Dedifferentiated amniotic fluid mesenchymal stem cell (primary cell): ENCODE measurements at regions not wholly inside any gene's neighbourhood (a gene's known extent, or its start where the extent isn't known, plus 50 kb on each side); places are given as distances from the start of the nearest gene placed in this dataset.

Experiments
- DNase-seq: peaks from one replicate; pipeline ENCODE4 v3.0.0-alpha.2; 2016; ENCODE audit errors: extremely low spot score

DNA sequence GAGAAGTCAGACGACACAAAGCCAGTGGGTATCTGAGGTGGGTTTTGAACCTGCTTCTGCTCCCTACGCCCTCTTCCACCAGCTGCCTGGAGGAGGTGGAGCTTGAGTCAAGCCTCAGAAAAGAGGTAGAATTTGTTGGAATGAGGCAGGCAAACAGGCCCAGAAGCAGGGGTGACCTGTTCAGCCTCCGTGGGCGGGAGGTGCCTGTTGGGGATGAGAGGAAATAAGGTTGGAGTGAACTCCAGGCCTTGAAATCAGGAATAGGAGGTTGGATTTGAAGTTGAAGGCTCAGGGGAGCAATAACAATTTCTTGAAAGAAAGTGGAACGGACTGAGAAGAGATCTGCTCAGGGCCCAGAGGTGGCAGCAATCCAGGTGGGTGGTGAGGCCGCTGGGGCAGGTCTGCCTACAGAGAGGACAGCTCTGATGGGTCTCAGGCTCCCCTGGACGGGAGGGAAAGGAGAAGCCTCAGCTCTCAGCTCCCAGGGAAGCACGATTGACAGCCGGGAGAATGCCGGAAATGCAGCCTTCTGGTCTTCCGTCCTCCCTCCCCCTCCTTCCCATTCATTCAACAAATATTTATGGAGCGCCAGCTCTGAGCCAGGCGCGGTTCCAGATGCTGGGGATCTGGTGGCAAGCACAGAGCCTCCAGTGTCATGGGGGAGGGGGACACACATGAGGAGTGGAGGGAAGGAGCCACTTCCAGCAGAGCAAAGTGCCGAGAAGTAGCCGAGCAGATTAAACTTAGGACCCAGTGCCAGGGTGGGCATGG lies 61.9 kb upstream of the CIBAR2 start:
- DNase-seq = peak; percentile 60

DNA sequence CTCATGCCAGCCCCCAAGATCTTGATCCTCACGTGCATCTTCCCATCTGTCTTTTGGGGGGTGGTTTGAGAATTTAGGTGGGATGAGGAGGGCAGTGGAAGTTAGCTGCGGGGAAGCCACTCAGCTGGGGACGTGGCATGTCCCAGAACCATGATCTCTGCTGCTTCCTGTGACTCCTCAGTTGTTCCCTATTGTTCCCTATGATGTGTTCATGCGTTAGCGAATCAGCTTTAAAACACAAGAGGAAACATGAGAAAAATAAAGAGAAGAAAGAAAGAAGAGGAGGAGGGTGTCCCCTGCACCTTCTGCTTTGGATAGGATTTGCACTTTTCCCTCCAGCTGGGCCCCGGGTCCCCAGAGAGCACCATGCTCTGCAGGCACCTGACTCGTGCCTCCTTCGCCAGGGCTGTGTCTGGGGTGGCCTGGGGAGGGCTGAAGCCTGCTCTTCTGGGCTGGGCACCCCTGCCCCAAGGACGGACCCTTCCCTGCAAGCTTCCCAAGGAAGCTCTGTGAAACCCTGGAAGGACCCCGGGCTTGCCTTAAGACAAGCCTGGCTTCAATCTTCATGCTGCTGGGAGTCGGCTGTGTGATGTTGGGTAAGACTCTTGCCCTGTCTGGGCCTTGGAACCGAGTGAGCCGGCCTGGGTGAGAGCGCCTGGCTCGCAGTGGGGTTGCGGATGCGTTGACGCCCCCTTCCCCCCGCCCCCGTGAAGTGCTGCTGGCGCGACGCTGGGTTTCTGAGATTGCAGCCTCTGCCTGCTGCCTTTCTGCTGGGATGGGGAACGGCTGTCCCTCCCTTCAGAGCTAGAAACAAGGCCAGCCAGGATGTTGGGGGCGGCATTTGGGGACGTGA lies 62.8 kb upstream of the CIBAR2 start:
- DNase-seq = no peak

DNA sequence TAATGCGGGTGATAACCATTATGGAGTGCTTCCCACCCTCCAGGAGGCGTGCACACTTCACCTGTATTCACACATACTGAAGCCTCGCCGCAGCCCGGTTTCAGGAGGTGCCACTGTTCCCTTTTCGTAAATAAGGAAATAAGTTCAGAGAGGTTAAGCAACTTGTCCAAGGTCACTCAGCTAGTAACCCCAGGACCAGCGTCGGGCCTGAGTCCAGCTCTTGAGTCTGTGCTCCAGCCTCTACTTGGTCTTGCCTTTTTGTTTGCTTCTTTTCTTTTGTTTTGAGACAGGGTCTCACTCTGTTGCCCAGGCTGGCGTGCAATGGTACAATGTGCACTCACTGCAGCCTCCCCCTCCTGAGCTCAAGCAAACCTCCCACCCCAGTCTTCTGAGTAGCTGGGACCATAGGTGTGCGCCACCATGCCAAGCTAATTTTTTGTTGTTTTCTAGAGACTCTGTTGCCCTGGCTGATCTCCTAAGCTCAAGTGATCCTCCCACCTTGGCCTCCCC lies 63.5 kb upstream of the CIBAR2 start:
- no peak for DNase-seq

DNA sequence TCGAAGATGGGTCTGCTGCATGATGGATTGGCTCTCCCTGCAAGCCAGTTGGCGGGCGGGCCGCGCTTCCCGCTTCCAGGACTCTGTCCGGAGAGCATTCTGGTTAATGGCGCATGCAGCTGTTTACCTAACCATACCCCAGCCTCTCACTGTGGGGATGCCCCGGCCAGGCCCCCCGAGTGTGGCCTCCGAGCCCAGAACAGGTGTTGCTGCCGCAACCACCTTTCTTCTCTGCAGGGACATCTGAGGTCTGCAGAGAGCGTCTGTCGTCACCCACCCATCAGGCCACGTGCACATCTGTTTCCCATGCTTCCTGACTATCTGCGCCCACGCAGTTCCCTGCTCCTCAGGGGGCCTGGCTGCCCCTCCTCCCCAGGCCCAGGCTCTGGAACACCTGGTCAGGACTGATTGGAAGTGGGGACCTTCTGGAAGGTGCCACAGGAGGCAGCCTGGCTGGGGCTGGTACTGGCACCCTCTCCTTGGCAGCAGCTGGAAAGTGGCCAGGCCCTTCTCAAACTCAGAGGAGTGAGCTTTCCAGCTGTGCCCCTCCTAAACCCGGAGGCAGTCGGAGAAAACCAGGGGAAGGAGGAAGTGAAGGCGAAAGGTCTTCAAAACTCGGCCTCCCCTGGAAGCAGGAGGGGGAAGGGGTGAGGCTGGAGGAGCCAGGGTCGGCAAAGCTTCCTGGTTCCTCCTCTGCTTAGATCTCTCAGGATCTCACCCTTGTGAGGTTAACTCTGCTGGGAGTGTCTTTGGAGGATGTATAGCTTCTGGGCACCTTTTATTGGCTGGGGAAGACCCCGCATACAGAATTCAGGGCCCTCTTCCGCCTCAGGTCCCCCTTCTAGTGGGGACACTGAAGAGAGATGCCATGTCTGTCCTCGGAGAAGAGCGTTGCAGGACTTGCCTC lies 64.5 kb upstream of the CIBAR2 start:
- DNase-seq = no peak

DNA sequence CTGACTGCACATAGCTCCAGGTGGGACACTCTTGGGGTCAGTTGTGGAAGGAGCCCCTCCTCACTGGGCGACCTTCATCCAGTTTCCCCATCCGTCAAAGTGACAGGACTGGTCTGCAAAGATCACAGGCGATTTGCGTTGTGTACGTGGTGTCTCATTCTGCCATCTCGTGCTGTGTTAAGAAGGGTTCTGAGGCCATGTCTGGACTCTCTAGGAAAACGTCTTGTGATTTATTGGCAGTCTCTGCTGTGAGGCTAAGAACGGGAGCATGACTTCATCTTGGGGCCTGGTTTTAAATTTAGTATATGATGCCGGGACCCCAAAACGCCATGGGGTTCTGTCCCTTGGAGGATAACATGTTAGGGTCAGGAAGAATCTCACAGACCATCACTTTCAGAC lies 65.2 kb upstream of the CIBAR2 start:
- no peak for DNase-seq

DNA sequence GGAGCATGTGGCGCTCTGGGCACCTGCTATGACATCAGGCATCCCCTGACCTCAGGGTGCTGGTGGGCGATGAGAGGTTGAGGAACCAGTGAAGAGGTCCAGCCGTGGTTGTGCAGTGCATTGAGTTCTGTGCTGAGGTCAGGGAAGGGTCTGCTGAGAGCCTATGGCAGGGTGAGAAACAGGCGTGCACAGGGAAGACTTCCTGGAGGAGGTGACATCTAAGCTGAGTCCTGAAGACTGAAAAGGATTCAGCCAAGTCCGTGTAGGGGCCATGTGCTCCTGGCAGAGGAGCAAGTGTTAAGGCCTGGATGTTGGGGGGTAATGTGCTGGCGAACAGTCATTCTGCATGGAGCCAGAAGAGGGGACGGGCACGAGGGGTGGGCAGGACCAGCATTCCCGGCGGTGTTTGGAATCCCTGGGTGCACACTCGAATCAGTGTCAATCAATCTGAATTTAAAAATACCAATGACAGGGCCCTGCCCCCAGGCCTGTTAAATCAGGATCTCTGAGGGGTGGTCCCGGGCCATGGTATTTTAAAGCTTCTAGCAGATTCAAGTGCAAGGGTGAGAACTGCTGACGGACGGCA lies 65.8 kb upstream of the CIBAR2 start:
- DNase-seq = no peak

DNA sequence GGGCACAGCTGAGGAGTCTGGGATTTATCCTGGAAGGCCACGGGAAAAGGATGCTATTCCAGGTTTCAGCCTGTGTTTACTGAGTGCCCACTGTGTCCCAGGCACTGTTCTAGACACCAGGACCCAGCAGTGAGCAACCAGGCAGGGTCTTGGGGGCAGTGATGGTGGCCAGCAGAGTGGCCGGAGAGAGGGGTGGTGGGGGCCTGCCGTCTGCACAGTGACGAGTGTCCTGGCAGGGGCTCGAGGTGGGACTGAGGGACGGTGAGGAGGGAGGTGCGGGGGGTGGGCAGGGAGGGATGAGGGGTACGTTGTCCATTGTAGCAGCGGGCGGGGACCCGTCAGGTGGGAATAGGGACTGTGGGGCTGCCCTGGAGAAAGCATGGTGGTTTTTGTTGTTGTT lies 66.3 kb upstream of the CIBAR2 start:
- no peak for DNase-seq

DNA sequence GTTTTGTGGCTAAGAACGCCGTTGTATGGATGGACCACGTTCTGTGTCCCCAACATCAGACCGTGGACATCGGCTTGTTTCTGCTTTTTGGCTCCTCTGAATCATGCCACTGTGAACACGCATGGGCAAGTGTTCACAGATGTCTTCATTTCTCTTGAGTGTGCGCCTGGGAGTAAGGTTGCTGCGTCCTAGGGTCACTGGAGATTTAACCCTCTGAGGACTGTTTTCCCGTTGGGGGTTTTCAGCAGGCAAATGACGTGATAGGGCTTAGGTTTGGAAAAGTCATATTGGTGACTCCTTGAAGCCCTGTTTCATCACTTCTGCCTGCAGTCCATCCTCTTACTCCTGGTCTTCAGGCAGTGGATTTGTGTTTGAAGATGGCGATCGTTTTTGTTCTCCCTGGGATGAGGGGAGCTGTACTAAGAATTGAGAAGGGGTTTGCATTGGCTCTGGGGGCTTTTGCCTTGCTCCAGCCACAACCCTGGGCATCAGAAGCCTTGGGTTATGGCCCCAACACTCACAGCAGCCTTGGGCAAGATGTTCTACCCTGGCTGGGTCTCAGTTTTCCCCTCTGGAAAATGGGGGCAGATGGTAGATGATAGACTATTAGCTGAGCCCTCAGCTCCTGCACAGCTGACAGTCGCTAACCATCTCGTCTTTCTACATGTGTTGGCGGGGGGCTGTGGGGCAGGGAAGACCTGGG lies 67.2 kb upstream of the CIBAR2 start:
- no peak for DNase-seq

DNA sequence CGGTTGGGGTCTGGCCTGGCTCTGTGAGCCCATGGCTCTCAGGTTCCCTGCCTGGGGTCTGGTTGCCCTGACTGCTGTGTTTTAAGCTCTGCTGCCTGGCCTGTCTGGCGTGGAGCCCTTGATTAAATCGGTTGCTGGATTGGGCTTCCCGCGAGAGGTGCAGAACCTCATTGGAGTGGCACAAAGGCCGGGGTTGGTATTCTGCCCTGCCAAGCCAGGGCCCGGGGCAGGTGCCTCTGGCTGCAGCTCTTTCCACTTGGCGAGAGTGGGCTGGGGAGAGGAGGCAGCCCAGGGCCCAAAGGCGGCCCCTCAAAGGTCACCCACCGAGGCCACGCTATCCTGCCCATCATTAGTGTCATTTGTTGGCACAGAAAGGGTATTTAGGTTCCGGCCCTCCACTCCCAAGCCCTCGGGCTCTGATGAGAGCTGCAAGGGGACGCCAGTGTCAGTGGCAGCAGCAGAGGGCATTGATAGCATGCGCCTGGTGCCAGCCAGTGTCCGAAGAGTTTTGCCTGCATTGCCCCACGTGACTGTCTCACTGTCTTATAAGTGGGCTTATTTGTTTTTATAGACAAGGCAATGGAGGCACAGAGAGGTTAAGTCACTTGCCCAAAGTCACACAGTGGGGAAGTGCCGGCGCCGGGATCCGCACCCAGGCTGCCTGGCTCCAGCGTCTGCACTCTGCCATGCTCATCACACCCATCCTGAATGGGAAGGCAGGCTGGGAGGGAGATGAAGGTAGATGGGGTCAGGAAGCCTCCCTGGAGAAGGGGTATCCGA lies 68.0 kb upstream of the CIBAR2 start:
- DNase-seq = no peak

DNA sequence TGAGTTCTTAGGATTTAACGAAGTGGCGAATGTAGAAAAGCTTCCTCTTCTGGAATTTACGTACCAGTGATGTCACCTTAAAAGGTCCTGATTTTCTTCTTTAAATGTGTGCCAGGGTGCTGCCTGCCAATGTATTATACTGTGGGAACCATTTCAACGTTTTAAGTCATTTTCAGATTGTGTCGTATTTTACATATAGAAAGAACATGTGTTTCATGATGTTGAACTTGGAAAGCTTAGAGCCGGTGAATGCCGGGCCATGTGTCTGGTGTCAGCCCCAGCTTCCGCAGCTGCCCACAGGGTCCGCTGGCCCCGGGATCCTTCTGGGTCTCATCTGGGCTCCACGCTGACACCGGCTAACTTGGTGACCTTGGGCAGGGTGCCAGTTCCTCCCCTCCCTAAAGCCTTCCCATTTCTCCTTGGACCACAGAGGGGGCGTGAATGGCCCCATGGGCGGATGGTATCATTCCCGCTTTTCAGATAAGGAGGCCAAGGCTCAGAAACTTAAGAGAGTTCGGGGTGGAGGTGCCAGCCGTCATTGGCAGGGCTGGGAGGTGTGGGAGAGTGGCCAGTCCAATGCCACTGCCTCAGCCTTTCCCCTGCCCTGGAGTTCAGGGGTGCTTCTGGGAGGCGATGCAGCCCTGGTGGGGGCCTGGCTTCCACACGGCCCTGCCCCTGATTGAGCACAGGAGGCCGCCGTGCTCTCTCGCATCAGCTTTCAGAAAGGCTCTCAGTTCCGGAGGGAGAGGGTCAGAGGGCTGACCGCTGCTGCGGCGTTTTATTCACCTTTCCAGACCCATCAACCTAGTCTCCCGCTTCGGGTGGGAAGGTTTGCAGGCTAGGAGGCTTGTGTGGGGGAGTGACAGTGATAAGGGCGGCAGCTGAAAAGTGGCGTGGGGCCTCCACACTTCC lies 68.8 kb upstream of the CIBAR2 start:
- DNase-seq = no peak

DNA sequence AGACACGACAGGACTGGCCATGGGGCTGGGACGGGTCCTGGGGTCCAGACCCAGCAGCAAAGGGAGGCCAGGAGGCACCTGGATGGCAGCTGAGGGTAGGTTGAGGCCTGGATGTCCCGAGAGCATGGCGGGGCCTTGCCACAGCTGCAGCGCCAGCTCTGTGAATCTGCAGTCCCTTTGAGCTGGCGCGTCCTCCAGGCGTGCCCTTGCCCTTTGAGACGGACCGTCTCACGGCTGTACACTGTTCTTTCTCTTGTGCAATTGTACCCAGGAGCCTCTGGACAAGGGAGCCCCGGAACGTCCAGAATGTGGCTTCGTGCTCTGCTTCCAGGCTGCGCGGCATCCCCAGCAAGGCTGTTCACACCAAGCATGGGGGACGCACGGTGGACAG lies 69.5 kb upstream of the CIBAR2 start:
- no peak for DNase-seq

DNA sequence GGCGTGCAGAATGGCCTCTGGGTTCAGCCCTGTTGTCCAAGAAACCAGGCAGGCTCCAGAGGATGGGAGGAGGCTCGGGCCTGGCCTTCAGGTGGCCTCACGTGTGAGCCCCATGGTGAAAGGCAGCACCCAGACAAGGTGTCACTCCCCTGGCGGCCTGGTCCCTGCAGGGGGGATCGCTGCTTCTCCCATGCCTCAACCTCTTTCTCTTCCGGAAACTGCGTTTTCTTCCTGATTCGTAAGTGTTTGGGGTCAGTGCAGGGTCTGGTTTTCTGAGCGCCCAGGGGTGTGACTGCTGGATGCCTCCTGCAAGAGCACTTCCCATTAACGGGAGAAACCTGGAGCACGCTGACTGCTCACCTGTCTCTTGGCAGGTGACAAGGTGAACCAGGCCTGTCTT lies 70.0 kb upstream of the CIBAR2 start:
- no peak for DNase-seq

DNA sequence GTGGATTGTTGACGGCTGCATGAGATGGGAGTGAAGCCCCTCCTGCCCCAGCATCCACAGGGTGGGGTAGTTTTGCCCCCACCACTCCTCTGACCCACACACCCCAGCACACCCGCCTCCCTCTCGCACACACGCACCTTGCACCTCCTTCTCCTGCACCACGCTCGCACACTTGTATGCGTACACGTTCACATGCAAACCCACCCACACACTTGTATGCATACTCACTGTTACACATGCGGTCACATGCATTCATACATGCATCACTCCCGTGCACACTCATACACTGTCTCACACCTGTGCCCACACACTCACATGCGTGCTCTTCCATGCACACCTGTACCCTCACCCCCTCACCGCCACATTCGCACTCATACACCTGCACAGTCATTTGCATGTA lies 70.5 kb upstream of the CIBAR2 start:
- DNase-seq = no peak

DNA sequence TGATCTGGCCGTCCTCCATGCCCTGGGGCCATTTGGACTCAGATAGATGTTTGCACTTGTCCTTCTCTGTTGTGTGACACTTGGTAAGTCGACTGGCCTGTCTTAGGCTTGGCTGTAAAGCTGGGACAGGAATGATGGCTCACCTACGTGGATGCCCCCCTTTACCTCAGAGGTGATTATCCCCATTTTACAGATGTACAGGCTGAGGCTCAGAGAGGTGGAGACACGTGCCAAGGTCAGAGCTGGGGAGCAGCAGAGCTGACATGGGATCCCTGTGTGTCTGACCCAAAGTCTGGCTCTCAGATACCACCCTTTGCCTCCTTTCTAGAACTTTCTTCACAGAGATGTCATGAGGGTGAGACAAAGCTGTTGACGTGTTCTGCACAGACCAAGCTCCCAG lies 71.3 kb upstream of the CIBAR2 start:
- no peak for DNase-seq

DNA sequence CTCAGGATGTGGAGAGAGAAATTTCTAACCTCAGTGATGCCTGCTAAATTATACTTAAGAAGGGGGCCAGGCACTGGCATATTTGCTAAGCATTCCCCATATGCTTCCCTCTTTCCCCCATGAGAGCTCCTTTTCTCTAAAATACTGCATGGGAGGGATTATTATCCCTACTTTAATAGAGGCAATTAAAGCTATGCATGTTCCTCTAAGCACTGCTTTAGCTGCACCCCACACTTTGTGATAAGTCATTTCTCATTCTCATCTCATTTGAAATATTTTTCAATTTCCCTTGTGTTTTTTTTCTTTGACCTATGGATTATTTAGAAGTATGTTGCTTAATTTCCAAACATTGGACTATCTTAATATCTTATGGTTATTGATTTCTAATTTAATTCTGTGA lies 72.1 kb upstream of the CIBAR2 start:
- no peak for DNase-seq

DNA sequence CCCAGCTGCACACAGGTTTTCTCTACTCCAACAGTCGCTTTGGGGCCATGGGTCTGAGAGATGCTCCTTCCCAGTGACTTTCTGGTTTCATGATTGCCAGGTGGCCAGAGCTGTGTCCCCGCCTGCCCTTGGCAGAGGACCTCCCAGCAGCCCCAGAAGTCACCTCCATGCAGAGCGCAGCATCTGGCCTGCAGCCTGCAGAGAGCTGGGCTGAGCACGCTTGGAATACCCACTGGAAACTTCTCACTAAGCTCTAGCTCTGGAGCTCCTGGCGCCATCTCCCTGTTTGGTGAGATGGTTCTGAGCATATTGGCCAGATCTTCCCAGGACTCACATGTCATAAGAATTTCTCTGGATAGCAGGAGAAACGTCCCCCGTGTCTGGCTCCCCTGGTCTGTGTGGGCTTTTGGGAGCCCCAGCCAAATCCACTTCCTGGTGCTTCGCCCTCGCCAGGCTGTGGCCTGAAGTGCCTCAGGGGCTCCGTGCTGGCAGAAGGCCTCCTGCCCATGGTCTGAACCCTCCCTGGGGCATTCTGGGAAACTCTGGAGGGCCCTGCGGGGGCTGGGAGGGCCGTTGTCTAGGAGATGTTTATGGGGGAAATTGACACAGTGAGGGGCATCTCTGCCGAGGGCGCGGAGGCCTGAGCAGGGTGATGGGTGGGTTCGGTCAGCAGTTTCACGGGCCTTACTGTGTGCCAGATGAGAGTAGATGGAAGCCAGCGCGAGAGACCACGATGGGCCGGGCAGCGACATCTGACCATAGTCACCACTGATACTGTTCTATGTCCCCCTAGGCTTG lies 73.2 kb upstream of the CIBAR2 start:
- DNase-seq = no peak

DNA sequence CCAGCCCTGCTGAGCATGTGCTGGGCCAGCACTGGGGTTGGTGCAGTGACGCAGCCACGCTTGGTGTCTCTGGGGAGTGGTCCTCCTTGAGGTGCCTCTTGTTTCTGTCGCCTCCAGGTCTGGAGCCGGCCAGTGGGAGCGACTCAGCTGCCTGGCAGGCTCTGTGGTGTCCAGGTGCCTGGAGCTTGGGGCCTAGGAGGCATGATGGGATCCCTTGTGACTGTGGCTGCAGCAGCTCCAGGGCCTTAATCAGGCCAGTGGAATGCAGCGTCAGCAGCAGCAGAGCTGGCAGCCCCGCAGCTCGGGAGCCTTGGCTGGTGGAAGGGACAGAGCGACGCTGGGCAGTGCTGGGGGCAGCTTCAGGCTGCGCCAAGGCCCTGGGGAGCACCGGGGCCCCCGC lies 74.7 kb upstream of the CIBAR2 start:
- no peak for DNase-seq

DNA sequence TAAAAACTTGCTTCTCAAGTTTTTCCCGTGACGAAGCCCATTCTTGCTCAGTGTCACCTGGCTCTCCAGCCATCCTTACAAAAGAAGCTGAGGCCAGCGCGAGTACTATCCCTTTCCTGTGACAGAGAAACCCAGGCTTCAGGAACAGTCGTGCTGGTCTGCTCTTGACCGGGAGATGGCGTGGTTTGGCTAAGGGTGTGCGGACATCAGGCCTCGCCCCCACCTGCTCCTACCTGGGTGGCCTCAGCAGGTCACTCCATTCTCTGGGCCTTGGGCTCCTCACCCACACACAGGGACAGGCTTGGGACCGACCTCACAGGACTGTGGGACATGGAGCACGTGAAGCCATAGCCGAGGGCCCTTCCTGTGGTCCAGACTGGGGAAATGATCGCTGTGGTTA lies 75.2 kb upstream of the CIBAR2 start:
- no peak for DNase-seq
